ENCODE measurements at regions not wholly inside any gene's neighbourhood (a gene's known extent, or its start where the extent isn't known, plus 50 kb on each side); places are given as distances from the start of the nearest gene placed in this dataset.

DNA sequence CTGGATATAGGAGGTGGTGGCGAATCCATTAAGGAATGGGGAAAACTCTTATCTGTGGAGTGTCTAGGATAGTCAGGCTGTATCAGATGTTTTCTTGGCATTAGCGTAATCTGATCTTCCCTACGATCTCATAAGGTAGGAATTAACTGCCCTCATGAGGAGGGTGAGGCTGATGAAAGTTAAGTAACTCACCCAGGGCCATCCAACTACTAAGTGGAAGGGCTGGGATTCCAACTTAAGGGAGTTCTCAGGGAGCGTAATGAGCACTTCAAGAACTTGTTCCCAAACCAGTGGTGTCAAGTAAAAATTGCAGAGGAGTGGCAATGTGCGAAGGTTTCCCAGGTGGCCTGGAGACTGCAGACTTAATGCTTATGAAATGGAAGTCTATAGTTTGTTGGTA lies 55.9 kb upstream of the OSBPL11 start:
- intact Hi-C loops (cut with micrococcal nuclease; ENCODE audit: unreplicated experiment) = no loop called here
- Histone ChIP-seq H3K27ac (peak overlapping the region; percentile 52), H3K9me2 (ENCODE audit: insufficient read depth) (no peaks in the 10 kb centered on the region), H2AFZ (no peak overlapping the region), H3F3A (ENCODE audit: insufficient read depth, low read depth) (peaks cover 24% of the 10 kb centered on the region), H4K20me1 (ENCODE audit: insufficient read depth) (no peaks in the 10 kb centered on the region), H3K79me2 (ENCODE audit: low read depth) (no peaks in the 10 kb centered on the region), H3K4me2 (peak overlapping the region; percentile 40), H3K4me1 (replicated peaks; ENCODE audit: insufficient read depth) (peaks cover 42% of the 10 kb centered on the region), H3K36me3 (ENCODE audit: low read depth) (no peaks in the 10 kb centered on the region), H3K9me3 (ENCODE audit: insufficient read depth, low read depth) (no peaks in the 10 kb centered on the region), H3K27me3 (ENCODE audit: insufficient read depth, low read depth) (no peaks in the 10 kb centered on the region), H3K4me3 (no peak overlapping the region)
- ChIA-PET POLR2A (ENCODE audit: unreplicated experiment) (interaction anchor here (0.6 kb wide), 2 partner anchors 56 to 773 kb away, joined by 11 to 22 read pairs; partner anchors contain the start of gene OSBPL11), CTCF (interaction anchor here (0.7 kb wide), 2 partner anchors 1020 to 1110 kb away, joined by 4 to 8 read pairs; no protein-coding TSS in a partner anchor)
- no TSS peak for BruUV-seq (replicated peaks)
- TF ChIP-seq EZH2 (IDR thresholded peaks at IDR 0.05; ENCODE audit: low read depth) = no peak
- TF ChIP-seq, protein P1, sequence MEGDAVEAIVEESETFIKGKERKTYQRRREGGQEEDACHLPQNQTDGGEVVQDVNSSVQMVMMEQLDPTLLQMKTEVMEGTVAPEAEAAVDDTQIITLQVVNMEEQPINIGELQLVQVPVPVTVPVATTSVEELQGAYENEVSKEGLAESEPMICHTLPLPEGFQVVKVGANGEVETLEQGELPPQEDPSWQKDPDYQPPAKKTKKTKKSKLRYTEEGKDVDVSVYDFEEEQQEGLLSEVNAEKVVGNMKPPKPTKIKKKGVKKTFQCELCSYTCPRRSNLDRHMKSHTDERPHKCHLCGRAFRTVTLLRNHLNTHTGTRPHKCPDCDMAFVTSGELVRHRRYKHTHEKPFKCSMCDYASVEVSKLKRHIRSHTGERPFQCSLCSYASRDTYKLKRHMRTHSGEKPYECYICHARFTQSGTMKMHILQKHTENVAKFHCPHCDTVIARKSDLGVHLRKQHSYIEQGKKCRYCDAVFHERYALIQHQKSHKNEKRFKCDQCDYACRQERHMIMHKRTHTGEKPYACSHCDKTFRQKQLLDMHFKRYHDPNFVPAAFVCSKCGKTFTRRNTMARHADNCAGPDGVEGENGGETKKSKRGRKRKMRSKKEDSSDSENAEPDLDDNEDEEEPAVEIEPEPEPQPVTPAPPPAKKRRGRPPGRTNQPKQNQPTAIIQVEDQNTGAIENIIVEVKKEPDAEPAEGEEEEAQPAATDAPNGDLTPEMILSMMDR (conservative IDR thresholded peaks at IDR 0.05) = no peak
- peak in 1 of 2 experiments; percentile 66 for DNase-seq

DNA sequence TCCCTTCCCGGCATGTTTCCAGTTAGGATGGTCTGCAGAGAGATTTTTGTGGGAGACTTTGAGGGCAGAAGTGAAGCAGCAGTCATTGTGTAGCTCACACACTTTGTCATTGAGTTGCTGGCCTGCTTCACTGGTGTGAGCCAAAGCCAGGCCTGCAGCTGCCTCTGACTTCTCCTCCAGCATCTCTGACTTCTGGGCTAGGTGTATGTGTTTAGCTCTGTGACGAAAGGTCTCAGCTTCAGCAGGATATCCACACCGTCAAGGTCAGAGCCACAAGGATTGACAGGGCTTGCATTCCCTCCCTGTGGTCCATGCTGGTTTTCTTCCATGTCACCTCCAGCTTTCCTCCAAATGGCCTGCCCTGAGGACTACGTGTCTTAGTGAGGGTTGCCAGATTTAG lies 57.1 kb upstream of the OSBPL11 start:
- no peaks in the 10 kb centered on the region for H3K27me3 ChIP-seq (ENCODE audit: insufficient read depth, low read depth)
- TF ChIP-seq, protein P1 (conservative IDR thresholded peaks at IDR 0.05) = no peak
- TF ChIP-seq EZH2 (IDR thresholded peaks at IDR 0.05; ENCODE audit: low read depth) = no peak
- H3K4me3 ChIP-seq = no peak overlapping the region
- H3F3A ChIP-seq (ENCODE audit: insufficient read depth, low read depth) = peaks cover 13% of the 10 kb centered on the region; the same call in 1 of the 2 replicates
- H3K27ac ChIP-seq = no peak overlapping the region
- H3K9me3 ChIP-seq (ENCODE audit: insufficient read depth, low read depth) = no peaks in the 10 kb centered on the region
- H3K79me2 ChIP-seq (ENCODE audit: low read depth) = no peaks in the 10 kb centered on the region
- no peak overlapping the region for H3K4me2 ChIP-seq
- H4K20me1 ChIP-seq (ENCODE audit: insufficient read depth) = no peaks in the 10 kb centered on the region
- no TSS peak for BruUV-seq (replicated peaks)
- peaks cover 31% of the 10 kb centered on the region for H3K4me1 ChIP-seq (replicated peaks; ENCODE audit: insufficient read depth)
- H3K36me3 ChIP-seq (ENCODE audit: low read depth) = no peaks in the 10 kb centered on the region
- ChIA-PET CTCF (no interaction called here), POLR2A (ENCODE audit: unreplicated experiment) (no interaction called here)
- no peak overlapping the region for H2AFZ ChIP-seq
- intact Hi-C loops (cut with micrococcal nuclease; ENCODE audit: unreplicated experiment) = no loop called here
- DNase-seq = no peak
- no peaks in the 10 kb centered on the region for H3K9me2 ChIP-seq (ENCODE audit: insufficient read depth)

DNA sequence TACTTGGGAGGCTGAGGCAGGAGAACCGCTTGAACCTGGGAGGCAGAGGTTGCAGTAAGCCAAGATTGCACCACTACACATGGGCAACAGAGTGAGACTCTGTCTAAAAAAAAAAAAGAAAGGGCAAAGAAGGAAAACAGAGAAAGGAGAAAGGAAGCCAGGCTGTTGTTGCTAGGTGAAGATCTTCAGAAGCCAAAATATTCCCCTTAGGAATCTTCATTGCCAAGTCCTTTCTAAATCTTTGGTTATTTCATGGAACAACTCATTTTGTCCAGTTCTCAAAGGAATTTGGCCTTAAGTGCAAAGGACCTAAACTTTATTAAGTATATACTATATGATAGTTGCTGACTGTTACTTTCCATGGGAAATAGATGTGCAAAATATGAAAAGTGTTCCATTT lies 59.2 kb upstream of the OSBPL11 start:
- Histone ChIP-seq H3K4me3 (no peak overlapping the region), H3K4me2 (no peak overlapping the region), H3K9me2 (ENCODE audit: insufficient read depth) (no peaks in the 10 kb centered on the region), H3K79me2 (ENCODE audit: low read depth) (no peaks in the 10 kb centered on the region), H3F3A (ENCODE audit: insufficient read depth, low read depth) (no peaks in the 10 kb centered on the region), H2AFZ (no peak overlapping the region), H3K9me3 (ENCODE audit: insufficient read depth, low read depth) (no peaks in the 10 kb centered on the region), H3K27ac (no peak overlapping the region), H3K36me3 (ENCODE audit: low read depth) (no peaks in the 10 kb centered on the region), H3K27me3 (ENCODE audit: insufficient read depth, low read depth) (no peaks in the 10 kb centered on the region), H4K20me1 (ENCODE audit: insufficient read depth) (no peaks in the 10 kb centered on the region), H3K4me1 (replicated peaks; ENCODE audit: insufficient read depth) (peaks cover 15% of the 10 kb centered on the region)
- DNase-seq = no peak
- no peak for TF ChIP-seq EZH2 (IDR thresholded peaks at IDR 0.05; ENCODE audit: low read depth)
- TF ChIP-seq, protein P1 (conservative IDR thresholded peaks at IDR 0.05) = no peak
- intact Hi-C loops (cut with micrococcal nuclease; ENCODE audit: unreplicated experiment) = no loop called here
- ChIA-PET POLR2A (ENCODE audit: unreplicated experiment) (no interaction called here), CTCF (no interaction called here)
- no TSS peak for BruUV-seq (replicated peaks)

Measured in PC-9 (cell line).